Activated naive CD4-positive, alpha-beta T cell treated with anti-CD3 and anti-CD28 coated beads, Interleukin-2, amount 50 U/mL, for 24 hours (primary cell): ENCODE measurements at regions not wholly inside any gene's neighbourhood (a gene's known extent, or its start where the extent isn't known, plus 50 kb on each side); places are given as distances from the start of the nearest gene placed in this dataset.

ENCODE experiments used
- H3K27ac Mint-ChIP-seq: one replicate; pipeline ENCODE4 v1.8.0; 2021; ENCODE audit warnings: mild to moderate bottlenecking, mixed read lengths
- H3K27me3 Mint-ChIP-seq: one replicate; pipeline ENCODE4 v1.8.0; 2021; ENCODE audit warnings: mixed read lengths
- H3K36me3 Mint-ChIP-seq: one replicate; pipeline ENCODE4 v1.8.0; 2021; ENCODE audit warnings: mixed read lengths
- H3K4me1 Mint-ChIP-seq: one replicate; pipeline ENCODE4 v1.8.0; 2021; ENCODE audit warnings: mixed read lengths
- H3K4me3 Mint-ChIP-seq: one replicate; pipeline ENCODE4 v1.8.0; 2021; ENCODE audit warnings: mild to moderate bottlenecking, mixed read lengths
- H3K9me3 Mint-ChIP-seq: one replicate; pipeline ENCODE4 v1.8.0; 2021; ENCODE audit warnings: mixed read lengths

DNA sequence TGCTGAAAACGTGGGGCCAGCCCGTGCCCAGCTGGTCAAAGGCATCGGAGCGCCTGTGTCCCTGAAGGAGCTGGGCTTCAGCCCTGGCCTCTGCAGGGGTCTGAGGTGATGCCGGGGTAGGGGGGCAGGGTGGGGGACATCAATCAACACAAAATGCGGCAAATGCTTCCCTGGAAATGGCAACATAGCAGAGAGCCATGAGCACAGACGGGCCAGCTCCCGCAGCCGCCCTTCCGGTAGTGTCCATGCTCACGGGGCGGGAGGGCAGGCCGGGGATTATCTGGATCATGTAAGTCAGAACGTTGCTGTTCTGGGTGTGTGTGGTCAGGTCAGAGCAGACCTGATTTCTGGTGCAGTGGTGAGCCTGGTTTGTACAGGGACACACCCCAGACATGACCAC lies 56.5 kb upstream of the TWIST2 start:
- Mint-ChIP-seq H3K9me3 (no peaks in the 10 kb centered on the region), H3K36me3 (no peaks in the 10 kb centered on the region)

DNA sequence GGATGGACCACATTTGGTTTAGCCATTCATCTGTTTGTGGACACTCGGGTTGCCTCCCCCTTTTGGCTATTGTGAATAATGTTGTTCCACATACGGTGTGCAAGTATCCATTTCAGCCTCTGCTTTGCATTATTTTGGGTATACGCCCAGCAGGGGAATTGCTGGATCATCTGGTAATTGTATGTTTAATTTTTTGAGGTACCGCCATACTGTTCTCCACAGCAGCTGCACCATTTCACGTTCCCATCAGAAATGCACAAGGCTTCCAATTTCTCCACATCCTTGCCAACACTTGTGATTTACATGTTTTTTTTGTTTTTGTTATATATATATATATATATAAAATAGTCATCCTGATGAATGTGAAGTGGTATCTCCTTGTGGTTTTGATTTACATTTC lies 54.6 kb upstream of the TWIST2 start:
- H3K4me3 Mint-ChIP-seq = no peak overlapping the region
- H3K36me3 Mint-ChIP-seq = no peaks in the 10 kb centered on the region
- no peaks in the 10 kb centered on the region for H3K9me3 Mint-ChIP-seq
- H3K4me1 Mint-ChIP-seq = no peaks in the 10 kb centered on the region
- H3K27me3 Mint-ChIP-seq = peaks cover 4% of the 10 kb centered on the region
- no peak overlapping the region for H3K27ac Mint-ChIP-seq

More for the DNA sequence above, 56.5 kb upstream of the TWIST2 start:
- no peak overlapping the region for H3K27ac Mint-ChIP-seq
- H3K4me3 Mint-ChIP-seq = no peak overlapping the region
- no peaks in the 10 kb centered on the region for H3K4me1 Mint-ChIP-seq
- H3K27me3 Mint-ChIP-seq = peaks cover 7% of the 10 kb centered on the region

- no peak overlapping the region for H3K27ac Mint-ChIP-seq
- H3K27me3 Mint-ChIP-seq = peaks cover 7% of the 10 kb centered on the region
- no peaks in the 10 kb centered on the region for H3K4me1 Mint-ChIP-seq
- no peaks in the 10 kb centered on the region for H3K36me3 Mint-ChIP-seq
- no peaks in the 10 kb centered on the region for H3K9me3 Mint-ChIP-seq
- no peak overlapping the region for H3K4me3 Mint-ChIP-seq
These were observed 54.0 kb upstream of the TWIST2 start for GRCh38 chr2:238793801-238794449.

DNA sequence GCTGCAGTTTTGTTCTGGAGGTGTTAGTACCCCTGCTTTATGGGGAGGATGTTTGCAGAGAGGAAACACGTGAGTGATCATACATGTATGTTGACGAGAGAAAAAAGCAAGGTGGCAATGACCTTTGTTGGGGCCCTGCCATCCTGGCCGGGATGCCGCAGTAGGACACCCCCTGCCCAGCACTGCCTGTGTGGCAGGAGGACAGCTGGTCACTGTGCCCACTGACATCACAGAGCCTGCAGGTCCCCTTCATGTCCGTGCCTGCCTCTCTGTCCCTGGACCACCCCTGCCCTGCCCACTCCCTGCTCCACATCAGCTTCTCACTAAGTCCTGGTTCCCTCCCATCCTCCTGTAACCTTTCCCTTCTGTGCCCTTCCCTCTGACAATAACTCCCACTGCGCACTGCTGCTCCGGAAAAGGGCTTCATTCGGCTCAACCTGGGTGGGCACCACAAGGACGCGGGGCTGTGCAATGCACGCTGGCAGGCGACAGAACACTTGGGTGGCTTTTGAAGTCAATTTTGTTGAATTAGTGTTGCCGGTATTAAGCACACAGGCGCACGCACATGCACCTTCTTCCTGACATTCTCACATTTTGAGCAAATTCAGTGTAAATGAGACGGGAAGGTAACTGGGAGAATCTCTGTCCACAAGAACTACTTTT lies 51.5 kb upstream of the TWIST2 start:
- H3K4me1 Mint-ChIP-seq = no peaks in the 10 kb centered on the region
- H3K27me3 Mint-ChIP-seq = peaks cover 9% of the 10 kb centered on the region
- H3K36me3 Mint-ChIP-seq = no peaks in the 10 kb centered on the region
- no peaks in the 10 kb centered on the region for H3K9me3 Mint-ChIP-seq
- no peak overlapping the region for H3K4me3 Mint-ChIP-seq
- H3K27ac Mint-ChIP-seq = no peak overlapping the region

- H3K4me1 Mint-ChIP-seq = no peaks in the 10 kb centered on the region
- H3K27ac Mint-ChIP-seq = no peak overlapping the region
- H3K9me3 Mint-ChIP-seq = no peaks in the 10 kb centered on the region
- H3K27me3 Mint-ChIP-seq = peaks cover 12% of the 10 kb centered on the region
- H3K4me3 Mint-ChIP-seq = no peak overlapping the region
- no peaks in the 10 kb centered on the region for H3K36me3 Mint-ChIP-seq
These were observed 50.3 kb upstream of the TWIST2 start for GRCh38 chr2:238797537-238797936.
